Hematopoietic multipotent progenitor cell treated with erythropoietin and hydrocortisone succinate and interleukin-3 and kit ligand, for 4 days (in vitro differentiated cells): ENCODE measurements at regions not wholly inside any gene's neighbourhood (a gene's known extent, or its start where the extent isn't known, plus 50 kb on each side); places are given as distances from the start of the nearest gene placed in this dataset.
"Not testable (repeated sequence)": the region's sequence is repeated elsewhere in the genome, so short reads cannot be mapped to it uniquely, and the experiment has no call there.

Source experiments
- DNase-seq: peaks from one replicate; pipeline ENCODE4 v3.0.0-alpha.2; 2015

DNA sequence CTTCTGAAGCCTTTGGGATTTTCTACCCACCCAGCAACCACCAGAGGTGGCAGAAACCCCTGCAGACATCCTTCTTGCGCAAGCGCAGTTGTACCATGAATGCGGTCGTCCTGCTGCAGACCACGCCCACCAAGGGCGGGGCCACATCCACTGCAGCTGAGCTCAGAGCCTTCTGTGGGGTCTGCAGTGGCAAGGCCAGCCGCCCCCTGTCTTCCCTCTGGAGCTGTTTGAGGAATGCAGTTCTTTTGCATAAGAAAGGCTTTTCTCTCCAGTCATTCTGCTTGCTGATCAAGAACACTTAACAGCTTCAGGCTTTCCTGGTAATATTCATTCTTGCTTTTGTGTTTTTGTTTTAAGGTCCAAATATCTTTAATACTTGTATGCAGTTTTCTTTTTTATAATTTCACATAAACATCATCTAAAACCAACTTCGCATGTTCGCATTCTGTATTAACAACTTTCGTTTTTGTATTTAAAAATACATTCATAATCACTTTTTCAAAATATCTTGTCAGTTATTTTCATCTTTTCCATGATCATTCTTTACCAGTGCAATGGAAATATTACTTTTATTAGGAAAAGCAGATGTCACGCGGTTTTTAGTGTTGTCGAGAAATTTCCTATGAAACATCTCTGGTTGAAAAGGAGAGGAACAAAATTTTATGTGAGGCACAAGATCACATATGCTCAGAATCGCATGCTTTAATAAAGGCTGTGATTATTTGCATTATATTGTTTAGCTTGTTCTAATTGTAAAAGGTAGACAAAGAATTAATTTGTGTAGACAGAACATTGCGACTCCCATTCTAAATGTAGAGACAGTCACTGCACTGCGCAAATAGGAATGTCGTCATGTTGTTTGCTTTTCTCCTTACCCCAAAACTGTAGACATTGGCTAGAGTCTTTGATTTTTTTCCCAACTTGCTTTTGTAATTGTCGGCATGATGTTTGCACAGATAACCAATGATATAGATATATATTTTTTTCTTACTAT lies 98.1 kb upstream of the SNRPN start:
- no peak for DNase-seq

GRCh38 chr15:24857763-24858162 lies 97.0 kb upstream of the SNRPN start:
- no peak for DNase-seq

- not testable (repeated sequence) for DNase-seq
These were observed 96.6 kb upstream of the SNRPN start for GRCh38 chr15:24858183-24858582.

GRCh38 chr15:24858737-24859601 lies 95.8 kb upstream of the SNRPN start:
- no peak for DNase-seq

GRCh38 chr15:24861014-24861690 lies 93.6 kb upstream of the SNRPN start:
- no peak for DNase-seq

DNA sequence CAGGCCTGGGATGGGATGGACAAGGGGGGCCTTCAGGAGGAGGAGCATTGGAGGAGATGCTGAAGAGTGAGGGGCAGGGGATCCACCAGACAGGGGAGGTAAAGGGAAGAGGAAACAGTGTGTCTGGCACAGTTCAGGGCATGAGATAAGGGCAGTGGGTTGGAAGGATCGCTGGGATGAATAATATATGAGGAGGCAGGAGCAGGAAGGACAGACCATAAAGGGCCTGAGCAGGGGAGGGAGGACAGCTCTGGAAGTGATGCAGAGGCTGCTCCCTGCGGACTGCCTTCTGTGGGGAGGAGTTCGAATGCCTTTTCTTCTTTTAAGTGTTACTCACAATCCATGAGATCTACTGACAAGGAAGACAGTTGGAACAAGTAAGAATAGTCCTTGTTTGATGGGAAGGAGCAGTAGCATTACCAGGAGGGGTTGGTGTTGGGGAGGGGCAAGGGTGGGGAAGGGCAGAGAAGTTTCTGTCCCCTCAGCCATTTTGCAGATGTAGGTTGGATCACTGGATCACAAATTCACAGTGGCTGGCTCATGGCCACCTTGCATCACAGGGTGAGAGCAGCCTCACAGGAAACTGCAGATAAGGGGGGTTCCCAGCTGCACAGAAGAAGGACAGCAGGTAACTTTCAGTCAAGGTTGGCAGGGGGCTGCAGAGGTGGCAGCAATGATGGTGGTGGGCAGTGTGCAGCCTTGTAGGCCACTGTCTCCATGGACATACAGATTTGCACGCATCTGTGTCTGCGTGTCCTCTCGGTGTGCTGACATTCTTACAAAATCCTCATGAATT lies 91.9 kb upstream of the SNRPN start:
- DNase-seq: no peak

- no peak for DNase-seq
These were observed 89.5 kb upstream of the SNRPN start for GRCh38 chr15:24865303-24865702.

- DNase-seq: no peak
These were observed 77.6 kb upstream of the SNRPN start for GRCh38 chr15:24877174-24877573.

DNA sequence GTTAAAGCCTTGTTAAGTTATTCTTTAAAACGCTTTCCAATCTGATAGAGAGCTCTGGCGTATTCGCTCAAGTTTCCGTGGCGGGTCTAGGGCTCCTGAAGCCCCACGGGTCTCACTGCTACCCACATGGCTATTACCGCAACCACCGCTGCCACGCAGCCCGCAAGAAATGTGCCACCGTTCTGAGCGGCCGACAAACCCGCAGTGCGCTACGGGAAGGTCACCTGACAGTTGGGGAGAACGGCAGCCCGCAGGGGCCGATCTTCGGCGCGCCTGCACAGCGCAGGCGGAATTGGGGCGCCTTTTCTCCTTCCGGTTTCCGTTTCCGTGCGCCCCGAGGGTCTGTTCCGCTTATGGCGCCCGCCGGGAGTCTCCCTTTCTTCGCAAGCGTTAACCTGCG lies 76.6 kb upstream of the SNRPN start:
- peak; percentile 10 for DNase-seq

GRCh38 chr15:24879492-24879891 lies 75.3 kb upstream of the SNRPN start:
- DNase-seq: no peak

DNA sequence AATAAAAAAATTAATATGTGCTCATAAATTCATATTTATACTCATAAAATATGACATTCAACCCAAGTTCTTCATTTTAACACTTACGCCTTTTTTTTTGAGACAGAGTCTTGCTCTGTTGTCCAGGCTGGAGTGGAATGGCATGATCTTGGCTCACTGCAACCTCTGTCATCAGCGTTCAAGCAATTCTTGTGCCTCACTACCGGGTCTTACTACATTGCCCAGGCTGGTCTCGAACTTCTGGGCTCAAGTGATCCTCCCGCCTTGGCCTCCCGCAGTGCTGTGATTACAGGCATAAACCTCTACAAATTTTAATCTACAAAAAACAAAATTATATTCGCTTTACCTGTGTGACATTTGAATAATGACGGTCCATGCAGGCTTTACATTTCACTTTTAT lies 74.1 kb upstream of the SNRPN start:
- no peak for DNase-seq

DNA sequence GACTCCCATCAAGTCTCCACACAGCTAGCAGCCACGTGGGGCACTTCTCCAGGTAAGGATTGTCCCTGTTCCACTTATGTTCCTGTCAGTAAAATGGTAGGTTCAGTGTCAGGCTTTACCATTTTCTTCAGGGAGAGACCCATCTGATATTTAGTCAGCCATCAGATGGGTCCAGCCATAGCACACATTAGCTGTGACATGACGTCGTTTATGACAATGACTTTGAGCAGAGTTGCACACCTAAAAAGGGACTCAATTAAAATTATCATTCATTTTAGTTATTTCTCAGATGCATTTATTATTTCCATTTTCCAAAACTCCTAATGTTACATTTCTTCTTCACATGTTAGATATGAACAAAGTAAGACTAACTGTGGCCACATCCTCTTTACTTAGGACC lies 68.2 kb upstream of the SNRPN start:
- DNase-seq: no peak

DNA sequence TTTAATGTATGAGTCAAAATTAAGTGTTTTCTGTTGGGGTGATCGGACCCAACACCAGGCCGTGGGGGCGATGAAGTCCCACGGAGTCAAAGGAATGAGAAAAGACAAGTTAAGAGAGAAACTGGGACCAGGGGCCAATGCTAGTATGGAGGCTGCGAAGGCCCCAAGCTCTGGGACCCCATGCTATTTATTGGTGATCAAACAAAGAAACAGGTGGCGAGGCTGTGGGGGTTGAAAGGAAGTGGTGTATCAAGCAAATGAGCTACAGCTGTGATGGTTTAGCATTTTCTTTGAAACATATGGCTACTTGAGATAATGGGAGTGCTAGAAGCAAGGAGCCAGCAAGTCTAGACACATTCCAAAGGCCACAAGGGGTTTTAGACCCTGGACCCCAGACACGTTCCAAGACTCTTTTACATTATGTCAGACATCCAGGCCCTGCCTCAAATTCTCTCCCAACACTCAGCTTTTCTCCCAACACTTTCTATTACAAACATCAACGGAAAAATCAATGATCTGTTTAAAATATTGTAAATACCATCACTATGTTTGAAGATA lies 56.0 kb upstream of the SNRPN start:
- DNase-seq: no peak

GRCh38 chr15:24899367-24899766 lies 55.4 kb upstream of the SNRPN start:
- no peak for DNase-seq

GRCh38 chr15:24899795-24900194 lies 55.0 kb upstream of the SNRPN start:
- DNase-seq: no peak

DNA sequence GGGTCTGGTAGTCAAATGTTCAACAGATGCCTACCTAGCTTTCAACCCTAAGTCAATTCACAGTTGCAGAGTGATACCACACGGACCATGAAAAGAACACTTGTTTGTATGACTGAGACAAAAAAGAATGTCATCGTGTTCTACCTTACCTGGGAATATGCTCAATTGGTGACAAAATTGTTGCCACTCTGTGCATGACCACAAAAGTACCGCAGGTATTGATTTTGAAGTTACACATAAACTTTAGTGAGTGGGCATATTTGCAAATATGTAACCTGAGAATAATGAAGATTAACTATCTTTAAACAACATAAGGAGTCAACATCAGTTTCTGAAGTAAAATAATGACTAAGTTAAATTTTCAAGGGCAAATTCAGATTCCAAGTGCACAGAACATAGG lies 53.4 kb upstream of the SNRPN start:
- DNase-seq: no peak
